Upper lobe of left lung (tissue), 6 donors: ENCODE measurements at regions not wholly inside any gene's neighbourhood (a gene's known extent, or its start where the extent isn't known, plus 50 kb on each side); places are given as distances from the start of the nearest gene placed in this dataset.
"Not testable (repeated sequence)": the region's sequence is repeated elsewhere in the genome, so short reads cannot be mapped to it uniquely, and the experiment has no call there.

Experiments
- ATAC-seq, 2 donors: fragments of 200-7000 bp; cut with Tn5 transposase; one replicate each; pipeline ENCODE4 v1.9.1; 2022; ENCODE audit warnings: mild to moderate bottlenecking in 2 of 2, moderate library complexity in 2 of 2; ENCODE audit not compliant: low FRiP score in 2 of 2
- DNase-seq, 2 donors: peaks; one replicate each; pipeline ENCODE4 v3.0.0-alpha.2; 2019 to 2020
- H3K27ac ChIP-seq, 4 donors: fragments of 200-600 bp; sonication (generic); one replicate each; pipeline ENCODE4 v1.5.1; 2016 to 2019
- H3K27me3 ChIP-seq, 4 donors: fragments of 200-600 bp; sonication (generic); one replicate each; pipeline ENCODE4 v1.5.1; 2017 to 2019
- H3K36me3 ChIP-seq, 4 donors: fragments of 200-600 bp; sonication (generic); one replicate each; pipeline ENCODE4 v1.5.1; 2016 to 2019
- H3K4me1 ChIP-seq, 4 donors: fragments of 200-600 bp; sonication (generic); one replicate each; pipeline ENCODE4 v1.5.1; 2018 to 2019
- H3K4me3 ChIP-seq, 4 donors: fragments of 200-600 bp; sonication (generic); one replicate each; pipeline ENCODE4 v1.5.1; 2017 to 2019; ENCODE audit warnings: mild to moderate bottlenecking in 2 of 4, moderate library complexity in 1 of 4
- H3K9me3 ChIP-seq, 4 donors: fragments of 200-600 bp; sonication (generic); one replicate each; pipeline ENCODE4 v1.5.1; 2018 to 2019
- CTCF ChIP-seq, 6 experiments: fragments of 450-650 bp in 4 of 6; fragments of 200-600 bp in 2 of 6; sonication (generic) in 2 of 6; IDR thresholded peaks; one replicate each; pipeline ENCODE4 v1.5.1; 2016 to 2019; ENCODE audit warnings: antibody characterized with exemption in 6 of 6
- EP300 ChIP-seq, 4 donors: sonication (generic); formaldehyde crosslinking; IDR thresholded peaks; one replicate each; pipeline ENCODE4 v1.5.1; 2017; ENCODE audit warnings: antibody characterized with exemption in 4 of 4, control low read depth in 2 of 4
- POLR2A ChIP-seq, 4 donors: fragments of 450-650 bp; IDR thresholded peaks; one replicate each; pipeline ENCODE4 v1.5.1; 2016 to 2017; ENCODE audit warnings: antibody characterized with exemption in 4 of 4, mild to moderate bottlenecking in 2 of 4
- POLR2AphosphoS5 ChIP-seq, 2 donors: sonication (generic); formaldehyde crosslinking; IDR thresholded peaks; one replicate each; pipeline ENCODE4 v1.5.1; 2017; ENCODE audit warnings: antibody characterized with exemption in 2 of 2
- WGBS, 2 donors: methylation state at CpG; one replicate each; pipeline ENCODE4 v1.1.5; 2017 to 2018; 5-methylcytosine and 5-hydroxymethylcytosine counted together
- donor health status: DM: no; HTN: no; CAD: no; lungs with moderate emphysema.
- donor health status: DM: no; HTN: yes; CAD: no; lungs with severe emphysema.

GRCh38 chrX:80929251-80929650, 119.6 kb upstream of the BRWD3 start:
- H3K36me3 ChIP-seq = no peaks in the 10 kb centered on the region
- H3K27ac ChIP-seq = no peak overlapping the region
- H3K9me3 ChIP-seq = peaks cover 0 to 7% (median 3%) of the 10 kb centered on the region in 4 donors
- no peaks in the 10 kb centered on the region for H3K4me1 ChIP-seq
- H3K27me3 ChIP-seq = no peaks in the 10 kb centered on the region
- no peak for ATAC-seq
- WGBS, 2 donors = 87 to 96% methylated on average over 7 to 8 of the region's 8 CpGs
- TF ChIP-seq POLR2A (IDR thresholded peaks at IDR 0.05) = no peak
- TF ChIP-seq POLR2AphosphoS5 (IDR thresholded peaks at IDR 0.05) = no peak
- no peak for TF ChIP-seq CTCF (IDR thresholded peaks at IDR 0.05)
- no peak for TF ChIP-seq EP300 (IDR thresholded peaks at IDR 0.05)
- H3K4me3 ChIP-seq = no peak overlapping the region
- DNase-seq = peak in 1 of 2 donors; percentile 25

GRCh38 chrX:80917919-80918318, 108.2 kb upstream of the BRWD3 start:
- DNase-seq (no peak), ATAC-seq (no peak)
- no peaks in the 10 kb centered on the region for H3K27me3 ChIP-seq
- H3K27ac ChIP-seq = no peak overlapping the region
- TF ChIP-seq POLR2A (IDR thresholded peaks at IDR 0.05) (no peak), CTCF (IDR thresholded peaks at IDR 0.05) (no peak), POLR2AphosphoS5 (IDR thresholded peaks at IDR 0.05) (no peak), EP300 (IDR thresholded peaks at IDR 0.05) (no peak)
- H3K9me3 ChIP-seq = no peaks in the 10 kb centered on the region
- no peak overlapping the region for H3K4me3 ChIP-seq
- H3K4me1 ChIP-seq = no peaks in the 10 kb centered on the region
- no peaks in the 10 kb centered on the region for H3K36me3 ChIP-seq
- WGBS, 2 donors = 36 to 83% methylated on average over 1 of the region's 1 CpG

- H3K27me3 ChIP-seq, H3K27ac ChIP-seq, DNase-seq, H3K36me3 ChIP-seq, H3K4me1 ChIP-seq, H3K9me3 ChIP-seq, H3K4me3 ChIP-seq, ATAC-seq: not testable (repeated sequence)
- WGBS, 2 donors = 92 to 93% methylated on average over 2 of the region's 2 CpGs
Measured at GRCh38 chrX:80912351-80912750, 102.7 kb upstream of the BRWD3 start.

GRCh38 chrX:80879916-80880315, 70.2 kb upstream of the BRWD3 start:
- ATAC-seq (no peak), DNase-seq (no peak)
- no peak for TF ChIP-seq POLR2AphosphoS5 (IDR thresholded peaks at IDR 0.05)
- TF ChIP-seq POLR2A (IDR thresholded peaks at IDR 0.05) = no peak
- TF ChIP-seq CTCF (IDR thresholded peaks at IDR 0.05) = no peak
- TF ChIP-seq EP300 (IDR thresholded peaks at IDR 0.05) = no peak
- H3K36me3 ChIP-seq = no peaks in the 10 kb centered on the region
- H3K27ac ChIP-seq = no peak overlapping the region
- H3K27me3 ChIP-seq = no peaks in the 10 kb centered on the region
- no peaks in the 10 kb centered on the region for H3K4me1 ChIP-seq
- H3K9me3 ChIP-seq = no peaks in the 10 kb centered on the region
- H3K4me3 ChIP-seq = no peak overlapping the region
- WGBS, 2 donors = 50 to 71% methylated on average over 1 of the region's 1 CpG

- WGBS, 2 donors = 47 to 100% methylated on average over 1 of the region's 1 CpG
- DNase-seq (peak in 1 of 2 donors; percentile 28), ATAC-seq (no peak)
- Histone ChIP-seq H3K4me3 (no peak overlapping the region), H3K9me3 (no peaks in the 10 kb centered on the region), H3K36me3 (no peaks in the 10 kb centered on the region), H3K4me1 (no peaks in the 10 kb centered on the region), H3K27me3 (no peaks in the 10 kb centered on the region), H3K27ac (no peak overlapping the region)
- TF ChIP-seq EP300 (IDR thresholded peaks at IDR 0.05) (no peak), POLR2AphosphoS5 (IDR thresholded peaks at IDR 0.05) (no peak), POLR2A (IDR thresholded peaks at IDR 0.05) (no peak), CTCF (IDR thresholded peaks at IDR 0.05) (no peak)
Measured at GRCh38 chrX:80879143-80879542, 69.5 kb upstream of the BRWD3 start.
